GM13976 (cell line): ENCODE measurements at regions not wholly inside any gene's neighbourhood (a gene's known extent, or its start where the extent isn't known, plus 50 kb on each side); places are given as distances from the start of the nearest gene placed in this dataset.

ENCODE experiments used
- DNase-seq: peaks from one replicate; pipeline ENCODE4 v3.0.0; 2012; ENCODE audit warnings: low spot score
- in situ Hi-C: fragments of 300-500 bp; cut with MboI; formaldehyde crosslinking; loops from one replicate; pipeline ENCODE4 v1.12.0; 2022; ENCODE audit warnings: low sequenced_read_pairs, mixed read lengths, inconsistent platforms; ENCODE audit not compliant: unreplicated experiment
- TF ChIP-seq, protein P1 (sequence below): IDR thresholded peaks from 2 replicates; pipeline ENCODE4 v1.5.1; 2012; ENCODE audit warnings: borderline replicate concordance, mild to moderate bottlenecking; ENCODE audit not compliant: insufficient read depth; ENCODE audit errors: extremely low read depth, missing control alignments, control extremely low read depth

DNA sequence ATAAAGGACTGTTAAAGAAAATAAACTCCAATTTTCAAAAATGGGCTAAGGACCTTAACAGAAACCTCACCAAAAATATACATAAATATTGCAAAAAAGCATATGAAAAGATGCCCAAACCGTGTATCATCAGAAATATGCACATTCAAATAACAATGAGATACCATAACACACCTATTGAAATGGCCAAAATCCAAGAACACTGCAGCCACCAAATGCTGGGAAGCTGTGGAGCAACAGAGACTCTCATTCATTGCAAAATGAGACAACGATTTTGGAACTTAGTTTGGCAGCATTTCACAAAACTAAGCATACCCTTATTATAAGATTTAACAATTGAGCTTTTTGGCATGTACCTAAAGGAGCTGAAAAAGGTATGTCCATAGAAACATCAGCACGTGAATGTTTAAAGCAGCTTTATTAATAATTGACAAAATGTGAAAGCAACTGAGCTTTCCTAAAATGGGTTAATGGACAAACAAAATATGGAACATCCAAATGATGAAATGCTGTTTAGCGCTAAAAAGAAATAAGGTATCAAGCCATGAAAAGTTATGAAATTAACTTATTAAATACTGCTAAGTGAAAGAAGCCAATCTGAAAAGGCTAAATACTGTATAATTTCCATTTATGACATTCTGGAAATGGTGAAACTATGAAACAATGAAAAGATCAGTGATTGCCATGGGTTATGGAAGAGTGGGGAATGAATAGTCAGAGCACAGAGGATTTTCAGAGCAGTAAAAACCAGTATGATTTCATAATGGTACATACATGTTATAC is 592.6 kb upstream of the ADGRB3 start:
- TF ChIP-seq, protein P1, sequence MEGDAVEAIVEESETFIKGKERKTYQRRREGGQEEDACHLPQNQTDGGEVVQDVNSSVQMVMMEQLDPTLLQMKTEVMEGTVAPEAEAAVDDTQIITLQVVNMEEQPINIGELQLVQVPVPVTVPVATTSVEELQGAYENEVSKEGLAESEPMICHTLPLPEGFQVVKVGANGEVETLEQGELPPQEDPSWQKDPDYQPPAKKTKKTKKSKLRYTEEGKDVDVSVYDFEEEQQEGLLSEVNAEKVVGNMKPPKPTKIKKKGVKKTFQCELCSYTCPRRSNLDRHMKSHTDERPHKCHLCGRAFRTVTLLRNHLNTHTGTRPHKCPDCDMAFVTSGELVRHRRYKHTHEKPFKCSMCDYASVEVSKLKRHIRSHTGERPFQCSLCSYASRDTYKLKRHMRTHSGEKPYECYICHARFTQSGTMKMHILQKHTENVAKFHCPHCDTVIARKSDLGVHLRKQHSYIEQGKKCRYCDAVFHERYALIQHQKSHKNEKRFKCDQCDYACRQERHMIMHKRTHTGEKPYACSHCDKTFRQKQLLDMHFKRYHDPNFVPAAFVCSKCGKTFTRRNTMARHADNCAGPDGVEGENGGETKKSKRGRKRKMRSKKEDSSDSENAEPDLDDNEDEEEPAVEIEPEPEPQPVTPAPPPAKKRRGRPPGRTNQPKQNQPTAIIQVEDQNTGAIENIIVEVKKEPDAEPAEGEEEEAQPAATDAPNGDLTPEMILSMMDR = no peak
- in situ Hi-C loops = no loop called here
- DNase-seq = no peak

DNA sequence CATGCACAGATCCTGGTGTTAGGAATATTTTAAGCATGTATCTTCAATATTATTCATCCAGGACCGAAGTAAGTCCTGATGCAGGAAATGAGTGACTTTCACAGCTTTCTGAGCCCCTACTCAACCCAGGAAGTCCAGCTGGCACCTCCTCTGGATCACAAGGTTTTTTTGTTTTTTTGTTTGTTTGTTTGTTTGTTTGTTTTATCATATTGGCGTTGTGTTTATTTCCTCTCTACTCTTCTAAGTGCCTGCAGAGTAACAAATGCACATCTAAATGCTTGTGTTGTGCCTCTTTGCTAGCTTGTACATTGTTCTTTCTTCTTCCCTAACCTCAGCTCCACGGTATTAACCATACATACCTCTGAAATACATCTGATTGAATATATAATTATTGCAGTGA is 594.3 kb upstream of the ADGRB3 start:
- TF ChIP-seq, protein P1 = no peak
- DNase-seq = no peak
- in situ Hi-C loops = no loop called here

DNA sequence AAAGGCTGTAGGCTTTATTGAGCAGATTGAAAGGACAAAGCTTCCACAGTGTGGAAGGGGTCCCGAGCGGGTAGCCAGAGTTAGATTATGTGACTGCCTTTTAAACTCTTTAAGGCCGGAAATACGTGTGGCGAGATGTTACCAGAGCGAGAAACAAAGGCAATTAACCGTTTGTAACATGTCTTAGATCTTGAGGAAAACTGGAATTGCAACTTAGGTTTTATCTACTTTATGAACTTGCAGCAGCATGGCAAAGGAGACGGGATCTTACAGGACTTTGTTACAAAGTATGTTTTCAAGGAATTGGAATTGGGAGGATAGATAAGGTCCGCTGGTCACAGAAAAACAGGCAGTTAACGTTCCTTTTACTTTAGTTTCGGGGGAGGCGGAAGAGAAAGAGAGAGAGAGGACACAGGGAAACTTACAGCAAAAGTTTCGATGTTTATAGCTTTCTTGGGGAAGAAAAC is 594.7 kb upstream of the ADGRB3 start:
- no peak for DNase-seq
- in situ Hi-C loops = no loop called here

DNA sequence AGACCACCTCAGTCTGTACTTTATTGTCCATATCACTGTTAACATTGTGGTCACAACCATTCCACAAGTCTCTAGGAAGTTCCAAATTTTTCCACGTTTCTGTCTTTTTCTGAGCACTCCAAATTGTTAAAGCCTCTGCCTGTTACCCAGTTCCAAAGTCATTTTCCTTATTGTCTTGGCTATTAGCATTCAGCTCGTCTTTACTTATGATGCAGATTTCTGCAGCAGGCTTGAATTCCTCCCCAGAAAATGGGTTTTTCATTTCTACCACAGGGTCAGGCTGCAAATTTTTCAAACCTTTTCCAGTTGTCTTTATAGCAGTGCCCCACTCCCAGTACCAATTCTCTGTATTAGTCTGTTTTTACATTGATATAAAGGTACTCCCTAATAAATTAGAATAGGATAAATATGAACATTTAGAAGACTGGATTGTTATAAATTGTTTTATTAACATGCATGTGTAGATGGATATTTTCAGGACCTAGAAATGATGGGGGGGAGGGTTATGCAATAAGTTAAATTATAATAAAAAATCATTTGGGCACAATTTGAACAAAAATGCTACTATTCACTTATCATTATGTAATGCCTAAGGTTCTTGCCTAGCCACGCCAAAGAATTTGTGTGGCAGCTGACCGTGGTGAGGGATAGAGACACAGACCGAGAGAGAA is 595.3 kb upstream of the ADGRB3 start:
- no peak for DNase-seq
- in situ Hi-C loops = no loop called here
- TF ChIP-seq, protein P1 = no peak

More for the DNA sequence above, 594.7 kb upstream of the ADGRB3 start:
- TF ChIP-seq, protein P1 = no peak

DNA sequence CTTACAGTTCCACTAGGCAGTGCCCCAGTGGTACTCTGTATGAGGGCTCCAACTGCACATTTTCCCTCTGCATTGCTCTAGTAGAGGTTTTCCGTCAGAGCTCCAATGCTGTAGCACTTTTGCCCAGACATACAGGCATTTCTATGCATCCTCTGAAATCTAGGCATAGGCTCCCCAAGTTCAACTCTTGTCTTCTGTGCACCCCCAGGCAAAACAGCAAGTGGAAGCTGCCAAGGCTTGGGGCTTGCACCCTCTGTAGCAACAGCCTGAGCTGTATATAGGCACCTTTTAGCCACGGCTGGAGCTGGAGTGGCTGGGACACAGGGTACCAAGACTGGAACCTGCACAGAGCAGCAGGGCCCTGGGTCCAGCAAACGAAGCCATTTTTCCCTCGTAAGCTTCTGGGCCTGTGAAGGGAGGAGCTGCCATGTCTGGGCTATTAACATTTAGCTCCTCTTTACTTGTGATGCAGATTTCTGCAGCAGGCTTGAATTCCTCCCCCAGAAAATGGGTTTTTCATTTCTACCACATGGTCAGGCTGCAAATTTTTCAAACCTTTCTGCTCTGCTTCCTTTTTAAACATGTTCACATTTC is 596.2 kb upstream of the ADGRB3 start:
- TF ChIP-seq, protein P1 = no peak
- in situ Hi-C loops = no loop called here
- DNase-seq = no peak

DNA sequence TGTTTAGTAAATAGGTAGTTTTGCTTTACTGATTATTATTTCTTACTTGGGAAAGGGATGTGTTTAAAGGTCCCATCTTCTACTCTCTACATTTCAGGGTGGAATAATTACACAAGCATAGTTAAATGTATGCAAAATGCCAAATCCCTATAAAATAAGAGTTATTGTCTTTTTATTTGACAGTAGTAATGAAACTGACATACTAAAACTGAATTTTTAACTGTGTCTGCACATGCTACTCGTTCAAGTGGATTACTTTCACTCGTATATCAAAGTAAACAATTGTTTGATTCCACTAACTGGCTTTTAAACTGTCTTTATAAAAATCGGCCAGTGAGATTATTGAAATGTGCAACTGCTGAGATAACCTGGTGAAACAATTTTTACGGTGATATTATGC is 602.9 kb upstream of the ADGRB3 start:
- in situ Hi-C loops = no loop called here
- TF ChIP-seq, protein P1 = no peak

More for the DNA sequence above, 602.9 kb upstream of the ADGRB3 start:
- no peak for DNase-seq
